ENCODE measurements at regions not wholly inside any gene's neighbourhood (a gene's known extent, or its start where the extent isn't known, plus 50 kb on each side); places are given as distances from the start of the nearest gene placed in this dataset.

DNA sequence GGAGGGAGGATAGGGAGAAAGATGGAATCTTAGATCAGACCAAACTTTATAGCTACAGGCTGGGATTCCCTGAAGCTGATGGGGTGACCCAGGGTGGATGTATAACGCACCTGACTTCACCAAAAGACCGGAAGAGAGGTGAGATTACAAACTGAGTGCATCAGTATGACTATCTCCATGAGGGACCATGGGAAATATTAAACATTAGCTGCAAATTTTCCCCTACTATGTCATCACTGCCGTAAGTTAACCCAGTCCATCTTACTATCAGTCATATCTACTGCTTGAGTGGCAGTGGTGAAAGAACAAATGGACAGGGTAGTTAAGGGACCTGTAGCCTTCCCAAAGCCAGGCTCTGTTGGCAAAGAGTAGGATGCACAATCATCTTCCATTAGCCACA, 368.3 kb downstream of the EFNA5 start:
- no peak overlapping the region for H3K27ac ChIP-seq
- no peak overlapping the region for H3K4me3 ChIP-seq (ENCODE audit: low read depth in 1 of 2, low read length in 1 of 2)
- no peaks in the 10 kb centered on the region for H3K9me3 ChIP-seq
- no peaks in the 10 kb centered on the region for H3K4me1 ChIP-seq (ENCODE audit: control insufficient read depth in 1 of 2, insufficient read depth in 1 of 2, low read depth in 1 of 2, low read length in 1 of 2)
- TF ChIP-seq, protein P1, sequence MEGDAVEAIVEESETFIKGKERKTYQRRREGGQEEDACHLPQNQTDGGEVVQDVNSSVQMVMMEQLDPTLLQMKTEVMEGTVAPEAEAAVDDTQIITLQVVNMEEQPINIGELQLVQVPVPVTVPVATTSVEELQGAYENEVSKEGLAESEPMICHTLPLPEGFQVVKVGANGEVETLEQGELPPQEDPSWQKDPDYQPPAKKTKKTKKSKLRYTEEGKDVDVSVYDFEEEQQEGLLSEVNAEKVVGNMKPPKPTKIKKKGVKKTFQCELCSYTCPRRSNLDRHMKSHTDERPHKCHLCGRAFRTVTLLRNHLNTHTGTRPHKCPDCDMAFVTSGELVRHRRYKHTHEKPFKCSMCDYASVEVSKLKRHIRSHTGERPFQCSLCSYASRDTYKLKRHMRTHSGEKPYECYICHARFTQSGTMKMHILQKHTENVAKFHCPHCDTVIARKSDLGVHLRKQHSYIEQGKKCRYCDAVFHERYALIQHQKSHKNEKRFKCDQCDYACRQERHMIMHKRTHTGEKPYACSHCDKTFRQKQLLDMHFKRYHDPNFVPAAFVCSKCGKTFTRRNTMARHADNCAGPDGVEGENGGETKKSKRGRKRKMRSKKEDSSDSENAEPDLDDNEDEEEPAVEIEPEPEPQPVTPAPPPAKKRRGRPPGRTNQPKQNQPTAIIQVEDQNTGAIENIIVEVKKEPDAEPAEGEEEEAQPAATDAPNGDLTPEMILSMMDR (IDR thresholded peaks at IDR 0.05) = no peak
- H3K36me3 ChIP-seq = no peaks in the 10 kb centered on the region
- H3K27me3 ChIP-seq = no peaks in the 10 kb centered on the region

DNA sequence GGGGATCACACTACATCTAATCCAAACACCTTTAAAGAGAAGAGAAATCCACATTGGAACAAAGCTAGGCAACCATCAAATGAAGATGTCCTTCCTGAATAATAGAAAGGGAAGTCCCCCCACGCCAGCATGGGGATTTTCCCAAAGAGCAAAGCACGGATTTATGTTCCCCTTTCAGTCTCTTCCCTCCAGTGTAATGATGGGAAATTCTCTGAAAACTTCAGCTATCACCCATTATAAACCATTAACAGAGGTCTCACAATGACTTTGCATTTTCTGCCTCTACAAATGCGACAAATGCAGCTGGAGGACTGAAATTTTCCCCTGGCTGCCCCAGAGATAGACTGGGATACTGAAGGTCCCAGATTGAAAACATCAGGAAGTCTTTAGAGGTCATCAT, 368.7 kb downstream of the EFNA5 start:
- Histone ChIP-seq H3K9me3 (no peaks in the 10 kb centered on the region), H3K4me1 (ENCODE audit: control insufficient read depth in 1 of 2, insufficient read depth in 1 of 2, low read depth in 1 of 2, low read length in 1 of 2) (no peaks in the 10 kb centered on the region), H3K36me3 (no peaks in the 10 kb centered on the region), H3K4me3 (ENCODE audit: low read depth in 1 of 2, low read length in 1 of 2) (no peak overlapping the region), H3K27ac (no peak overlapping the region), H3K27me3 (peaks cover 4% of the 10 kb centered on the region)
- TF ChIP-seq, protein P1 (IDR thresholded peaks at IDR 0.05) = no peak

DNA sequence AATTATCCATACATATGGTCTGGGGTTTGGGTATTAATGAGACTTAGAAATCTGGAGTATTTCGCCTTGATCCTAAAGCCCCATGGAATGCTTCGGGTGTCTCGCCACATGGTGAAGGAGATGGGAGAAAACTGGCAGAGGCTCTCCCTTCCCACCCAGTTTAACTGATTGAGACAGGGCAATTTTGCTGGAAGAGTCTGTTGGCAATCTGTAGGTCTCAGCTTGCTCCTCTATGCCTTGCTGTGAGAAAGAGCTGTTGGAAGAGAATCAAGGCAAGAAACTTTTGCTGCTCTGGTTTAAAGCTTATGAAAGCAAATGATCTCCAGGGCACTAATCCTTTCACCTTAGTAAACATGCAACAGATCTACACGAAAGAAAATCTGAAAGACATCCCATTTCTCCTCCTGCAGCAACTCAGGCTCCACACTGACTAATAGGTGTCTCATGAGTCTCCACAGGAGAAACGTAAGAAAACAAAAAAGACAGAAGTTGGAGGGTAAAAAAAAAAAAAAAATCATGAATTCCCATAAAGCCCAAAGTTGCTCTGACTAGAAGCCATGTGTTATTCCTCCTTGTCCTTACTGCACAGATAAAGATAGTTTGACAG, 369.9 kb downstream of the EFNA5 start:
- Histone ChIP-seq H3K27me3 (peaks cover 12% of the 10 kb centered on the region), H3K36me3 (no peaks in the 10 kb centered on the region), H3K27ac (no peak overlapping the region), H3K4me1 (ENCODE audit: control insufficient read depth in 1 of 2, insufficient read depth in 1 of 2, low read depth in 1 of 2, low read length in 1 of 2) (no peaks in the 10 kb centered on the region), H3K9me3 (no peaks in the 10 kb centered on the region), H3K4me3 (ENCODE audit: low read depth in 1 of 2, low read length in 1 of 2) (no peak overlapping the region)
- TF ChIP-seq, protein P1 (IDR thresholded peaks at IDR 0.05) = no peak

DNA sequence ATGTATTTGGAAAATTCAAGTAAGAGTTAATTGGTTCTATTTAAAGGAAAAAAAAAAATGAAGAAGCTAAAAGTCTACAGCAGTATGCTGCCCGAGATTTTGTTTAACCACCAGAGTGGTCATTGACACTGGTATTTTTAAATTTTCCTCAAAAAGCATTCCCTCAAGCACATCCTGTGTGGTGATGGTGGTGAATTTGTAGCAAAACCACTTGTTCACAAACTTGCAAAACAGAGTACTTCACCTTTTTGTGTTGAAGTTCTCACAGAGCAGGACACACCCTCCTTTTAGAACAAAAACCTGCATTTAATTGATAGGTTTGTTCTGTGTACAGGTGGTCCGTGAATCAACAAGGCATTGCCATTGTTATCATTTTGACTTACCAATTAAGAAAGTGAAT, 374.2 kb downstream of the EFNA5 start:
- H3K9me3 ChIP-seq = no peaks in the 10 kb centered on the region
- no peak overlapping the region for H3K4me3 ChIP-seq (ENCODE audit: low read depth in 1 of 2, low read length in 1 of 2)
- no peaks in the 10 kb centered on the region for H3K4me1 ChIP-seq (ENCODE audit: control insufficient read depth in 1 of 2, insufficient read depth in 1 of 2, low read depth in 1 of 2, low read length in 1 of 2)
- H3K27me3 ChIP-seq = peaks cover 22% of the 10 kb centered on the region
- no peaks in the 10 kb centered on the region for H3K36me3 ChIP-seq
- TF ChIP-seq, protein P1 (IDR thresholded peaks at IDR 0.05) = no peak
- H3K27ac ChIP-seq = no peak overlapping the region

DNA sequence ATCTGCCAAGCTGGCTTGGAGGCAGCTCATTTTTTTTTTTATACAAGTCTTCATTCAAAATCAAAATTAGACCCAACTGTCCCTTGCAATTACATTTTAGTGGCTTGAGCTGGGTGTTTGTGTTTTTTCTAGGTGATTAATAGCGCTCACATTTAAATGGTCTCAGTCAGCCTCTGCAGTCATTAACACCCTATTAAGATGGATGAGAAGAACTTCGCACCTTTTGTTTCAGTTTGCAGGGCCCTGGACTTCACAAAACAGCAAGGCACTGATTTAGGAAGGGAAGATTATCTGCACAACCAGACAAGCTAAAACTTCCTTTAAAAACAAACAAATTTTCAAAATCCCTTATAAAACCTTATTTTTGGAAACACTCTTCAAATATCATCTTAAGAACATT, 374.8 kb downstream of the EFNA5 start:
- no peak overlapping the region for H3K27ac ChIP-seq
- TF ChIP-seq, protein P1 (IDR thresholded peaks at IDR 0.05) = no peak
- H3K27me3 ChIP-seq = peaks cover 22% of the 10 kb centered on the region
- no peaks in the 10 kb centered on the region for H3K4me1 ChIP-seq (ENCODE audit: control insufficient read depth in 1 of 2, insufficient read depth in 1 of 2, low read depth in 1 of 2, low read length in 1 of 2)
- H3K4me3 ChIP-seq (ENCODE audit: low read depth in 1 of 2, low read length in 1 of 2) = no peak overlapping the region
- no peaks in the 10 kb centered on the region for H3K9me3 ChIP-seq
- no peaks in the 10 kb centered on the region for H3K36me3 ChIP-seq

DNA sequence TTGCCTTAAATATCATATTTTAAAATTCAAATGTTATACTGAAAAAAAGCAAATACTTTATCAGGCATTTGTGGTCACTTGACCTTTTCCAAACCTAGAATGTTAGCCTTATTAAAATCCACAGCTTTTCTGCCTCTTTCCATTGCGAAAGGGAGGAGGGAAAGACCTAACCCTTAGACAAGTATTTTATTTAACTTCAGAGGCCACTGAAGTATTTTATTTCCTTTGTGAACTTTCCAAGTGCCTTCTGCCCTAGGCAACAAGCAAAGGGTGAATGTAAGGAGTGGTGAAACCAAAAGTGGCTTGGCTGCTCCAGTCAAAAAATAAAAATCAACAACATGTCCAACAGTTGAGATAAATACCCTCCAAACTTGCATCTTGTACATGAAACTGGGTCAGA, 376.1 kb downstream of the EFNA5 start:
- Histone ChIP-seq H3K27ac (no peak overlapping the region), H3K4me3 (ENCODE audit: low read depth in 1 of 2, low read length in 1 of 2) (no peak overlapping the region), H3K27me3 (peaks cover 22% of the 10 kb centered on the region), H3K4me1 (ENCODE audit: control insufficient read depth in 1 of 2, insufficient read depth in 1 of 2, low read depth in 1 of 2, low read length in 1 of 2) (no peaks in the 10 kb centered on the region), H3K36me3 (no peaks in the 10 kb centered on the region), H3K9me3 (no peaks in the 10 kb centered on the region)
- TF ChIP-seq, protein P1 (IDR thresholded peaks at IDR 0.05) = no peak

Data from neutrophil (primary cell).